Lung (tissue), 11 donors: ENCODE measurements at regions not wholly inside any gene's neighbourhood (a gene's known extent, or its start where the extent isn't known, plus 50 kb on each side); places are given as distances from the start of the nearest gene placed in this dataset.

Experiments used
- ATAC-seq: fragments of 200-7000 bp; cut with Tn5 transposase; one replicate; pipeline ENCODE4 v1.9.1; 2020; ENCODE audit warnings: moderate number of reproducible peaks; ENCODE audit not compliant: insufficient read depth, low FRiP score
- DNase-seq, 3 donors: peaks; one replicate each; pipeline ENCODE4 v3.0.0-alpha.2; 2013 to 2017
- H3K27ac ChIP-seq, 2 donors: one replicate each; pipeline ENCODE4 v1.5.1; 2013; ENCODE audit warnings: mild to moderate bottlenecking in 2 of 2, moderate library complexity in 2 of 2, control low read depth in 1 of 2, inconsistent platforms in 1 of 2, low read depth in 1 of 2, low read length in 1 of 2
- H3K27me3 ChIP-seq, 3 donors: one replicate each; pipeline ENCODE4 v1.5.1; 2013; ENCODE audit warnings: low read length in 2 of 3; ENCODE audit not compliant: control insufficient read depth in 3 of 3, insufficient read depth in 3 of 3
- H3K36me3 ChIP-seq, 4 donors: one replicate each; pipeline ENCODE4 v1.5.1; 2013; ENCODE audit warnings: low read length in 4 of 4, mild to moderate bottlenecking in 1 of 4, moderate library complexity in 1 of 4; ENCODE audit not compliant: control insufficient read depth in 4 of 4, insufficient read depth in 4 of 4
- H3K4me1 ChIP-seq, 5 donors: one replicate each; pipeline ENCODE4 v1.5.1; 2013; ENCODE audit warnings: low read length in 5 of 5, mild to moderate bottlenecking in 2 of 5, moderate library complexity in 1 of 5; ENCODE audit not compliant: control insufficient read depth in 5 of 5, insufficient read depth in 5 of 5
- H3K4me3 ChIP-seq: one replicate; pipeline ENCODE4 v1.5.1; 2013; ENCODE audit warnings: mild to moderate bottlenecking, control low read depth, moderate library complexity
- H3K9ac ChIP-seq, 2 donors: one replicate each; pipeline ENCODE4 v1.5.1; 2013; ENCODE audit warnings: low read length in 2 of 2, control low read depth in 1 of 2; ENCODE audit not compliant: insufficient read depth in 1 of 2
- H3K9me3 ChIP-seq, 4 donors: one replicate each; pipeline ENCODE4 v1.5.1; 2013; ENCODE audit warnings: low read length in 3 of 4, mild to moderate bottlenecking in 1 of 4, moderate library complexity in 1 of 4; ENCODE audit not compliant: control insufficient read depth in 4 of 4, insufficient read depth in 3 of 4
- CTCF ChIP-seq: IDR thresholded peaks from 2 replicates; pipeline ENCODE4 v1.5.1; 2012; ENCODE audit warnings: mild to moderate bottlenecking; ENCODE audit errors: control extremely low read depth, extremely low read depth
- WGBS, 2 donors: extraction: QIAGEN DNeasy Blood & Tissue Kit; methylation state at CpG; one replicate each; pipeline ENCODE4 v1.1.7; 2013; 5-methylcytosine and 5-hydroxymethylcytosine counted together
- donor health status: control.
- donor health status: control.
- donor health status: Bipolar disorder and iron deficiency.
- donor health status: healthy.
- donor health status: DM: yes; HTN: yes; CAD: no.

DNA sequence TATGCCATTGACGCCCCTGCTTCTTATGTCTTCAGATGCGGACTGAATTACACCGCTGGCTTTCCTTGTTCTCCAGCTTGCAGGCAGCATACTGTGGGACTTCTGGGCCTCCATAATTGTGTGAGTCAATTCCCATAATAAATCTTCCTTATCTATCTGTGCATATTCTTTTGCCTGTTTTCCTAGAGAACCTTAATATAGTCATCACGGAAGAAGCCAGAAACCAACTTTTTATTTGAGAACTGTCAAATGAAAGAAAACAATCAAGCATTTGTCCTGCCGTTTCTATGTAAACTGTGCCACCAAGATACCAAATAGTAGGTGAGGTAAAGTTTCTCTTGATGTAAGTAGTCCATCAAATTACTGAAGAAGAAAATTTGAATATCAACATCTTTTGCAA, 51.8 kb upstream of the B3GALNT1 start:
- Histone ChIP-seq H3K36me3 (no peaks in the 10 kb centered on the region), H3K27ac (no peak overlapping the region), H3K27me3 (no peaks in the 10 kb centered on the region), H3K9ac (no peak overlapping the region), H3K4me3 (no peak overlapping the region), H3K4me1 (no peaks in the 10 kb centered on the region), H3K9me3 (no peaks in the 10 kb centered on the region)
- DNase-seq: no peak
- WGBS, 2 donors: 90 to 93% methylated on average over 5 of the region's 5 CpGs
- ATAC-seq: no peak
- no peak for TF ChIP-seq CTCF

GRCh38 chr3:161161603-161162002, 56.5 kb upstream of the B3GALNT1 start:
- H3K4me1 ChIP-seq: no peaks in the 10 kb centered on the region
- H3K9ac ChIP-seq: no peak overlapping the region
- no peak for DNase-seq
- no peaks in the 10 kb centered on the region for H3K9me3 ChIP-seq
- no peak overlapping the region for H3K27ac ChIP-seq
- no peaks in the 10 kb centered on the region for H3K27me3 ChIP-seq
- H3K36me3 ChIP-seq: no peaks in the 10 kb centered on the region
- no peak overlapping the region for H3K4me3 ChIP-seq
- TF ChIP-seq CTCF: no peak
- no peak for ATAC-seq
- 96 to 98% methylated on average over 20 of the region's 20 CpGs for WGBS, 2 donors

GRCh38 chr3:161163297-161163696, 57.8 kb upstream of the NMD3 start:
- ATAC-seq (no peak), DNase-seq (no peak)
- no peak overlapping the region for H3K27ac ChIP-seq
- WGBS, 2 donors: 12 to 13% methylated on average over 1 of the region's 1 CpG
- no peak overlapping the region for H3K9ac ChIP-seq
- no peaks in the 10 kb centered on the region for H3K9me3 ChIP-seq
- no peaks in the 10 kb centered on the region for H3K4me1 ChIP-seq
- H3K36me3 ChIP-seq: no peaks in the 10 kb centered on the region
- TF ChIP-seq CTCF: no peak
- H3K4me3 ChIP-seq: no peak overlapping the region
- H3K27me3 ChIP-seq: no peaks in the 10 kb centered on the region

GRCh38 chr3:161166051-161166450, 55.1 kb upstream of the NMD3 start:
- 95 to 97% methylated on average over 4 of the region's 4 CpGs for WGBS, 2 donors
- Histone ChIP-seq H3K4me3 (no peak overlapping the region), H3K9me3 (no peaks in the 10 kb centered on the region), H3K4me1 (peaks cover 0 to 7% (median 0%) of the 10 kb centered on the region in 5 donors), H3K36me3 (no peaks in the 10 kb centered on the region), H3K27ac (no peak overlapping the region), H3K27me3 (no peaks in the 10 kb centered on the region), H3K9ac (no peak overlapping the region)
- no peak for DNase-seq
- ATAC-seq: no peak
- TF ChIP-seq CTCF: no peak
